GM20000 (cell line): ENCODE measurements at regions not wholly inside any gene's neighbourhood (a gene's known extent, or its start where the extent isn't known, plus 50 kb on each side); places are given as distances from the start of the nearest gene placed in this dataset.
A peak's percentile ranks its signal among the peaks of the same experiment; 100 is the strongest.
"Not testable (repeated sequence)": the region's sequence is repeated elsewhere in the genome, so short reads cannot be mapped to it uniquely, and the experiment has no call there.

Experiments used
- DNase-seq: peaks from one replicate; pipeline ENCODE4 v3.0.0; 2012; ENCODE audit warnings: low spot score
- TF ChIP-seq, protein P1 (sequence below): IDR thresholded peaks from 2 replicates; pipeline ENCODE4 v1.5.1; 2012; ENCODE audit warnings: mild to moderate bottlenecking, control low read depth; ENCODE audit errors: extremely low read depth, missing control alignments

DNA sequence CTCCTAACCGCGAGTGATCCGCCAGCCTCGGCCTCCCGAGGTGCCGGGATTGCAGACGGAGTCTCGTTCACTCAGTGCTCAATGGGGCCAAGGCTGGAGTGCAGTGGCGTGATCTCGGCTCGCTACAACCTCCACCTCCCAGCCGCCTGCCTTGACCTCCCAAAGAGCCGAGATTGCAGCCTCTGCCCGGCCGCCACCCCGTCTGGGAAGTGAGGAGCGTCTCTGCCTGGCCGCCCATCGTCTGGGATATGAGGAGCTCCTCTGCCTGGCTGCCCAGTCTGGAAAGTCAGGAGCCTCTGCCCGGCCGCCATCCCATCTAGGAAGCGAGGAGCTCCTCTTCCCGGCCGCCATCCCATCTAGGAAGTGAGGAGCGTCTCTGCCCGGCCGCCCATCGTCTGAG, 58.8 kb upstream of the ANKRD30BL start:
- DNase-seq, result not testable (repeated sequence)

DNA sequence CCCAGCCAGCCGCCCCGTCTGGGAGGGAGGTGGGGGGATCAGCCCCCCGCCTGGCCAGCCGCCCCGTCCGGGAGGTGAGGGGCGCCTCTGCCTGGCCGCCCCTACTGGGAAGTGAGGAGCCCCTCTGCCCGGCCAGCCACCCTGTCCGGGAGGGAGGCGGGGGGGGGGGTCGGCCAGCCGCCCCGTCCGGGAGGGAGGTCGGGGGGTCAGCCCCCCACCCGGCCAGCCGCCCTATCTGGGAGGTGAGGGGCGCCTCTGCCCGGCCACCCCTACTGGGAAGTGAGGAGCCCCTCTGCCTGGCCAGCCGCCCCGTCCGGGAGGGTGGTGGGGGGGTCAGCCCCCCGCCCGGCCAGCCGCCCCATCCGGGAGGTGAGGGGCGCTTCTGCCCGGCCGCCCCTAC, 60.1 kb upstream of the ANKRD30BL start:
- not testable (repeated sequence) for DNase-seq

DNA sequence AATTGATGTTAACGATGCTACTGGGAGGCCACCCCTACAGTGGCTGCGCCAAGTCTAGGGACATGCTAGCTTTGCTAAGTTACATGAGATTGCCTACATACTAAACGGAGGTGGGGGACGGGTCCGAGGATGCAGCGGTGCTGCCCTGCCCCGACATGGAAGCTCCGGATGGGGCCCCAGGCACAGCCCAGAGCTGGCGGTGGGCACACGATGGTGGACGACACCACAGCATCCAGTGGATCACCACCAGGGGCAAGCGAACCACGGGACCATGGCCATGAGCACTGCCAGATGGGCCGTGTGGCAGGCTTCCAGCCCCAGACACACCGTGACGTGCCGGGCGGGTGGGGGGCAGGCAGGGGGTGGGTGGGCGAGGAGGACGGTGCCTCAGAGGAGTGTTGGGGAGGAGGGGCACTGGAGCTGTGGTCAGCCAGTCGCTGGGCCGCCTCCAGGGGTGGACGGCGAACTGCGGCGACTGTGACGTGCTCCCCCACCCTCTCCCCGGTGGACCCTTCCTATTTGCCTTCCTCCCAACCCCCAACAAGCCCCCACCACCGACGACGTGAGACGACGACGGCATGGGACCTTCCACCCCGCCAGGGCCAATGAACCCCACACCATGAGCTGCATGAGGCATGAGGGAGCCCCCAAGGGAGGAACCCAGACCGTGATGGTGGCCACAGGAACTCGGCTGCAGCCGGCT, 90.6 kb upstream of the ANKRD30BL start:
- TF ChIP-seq, protein P1, sequence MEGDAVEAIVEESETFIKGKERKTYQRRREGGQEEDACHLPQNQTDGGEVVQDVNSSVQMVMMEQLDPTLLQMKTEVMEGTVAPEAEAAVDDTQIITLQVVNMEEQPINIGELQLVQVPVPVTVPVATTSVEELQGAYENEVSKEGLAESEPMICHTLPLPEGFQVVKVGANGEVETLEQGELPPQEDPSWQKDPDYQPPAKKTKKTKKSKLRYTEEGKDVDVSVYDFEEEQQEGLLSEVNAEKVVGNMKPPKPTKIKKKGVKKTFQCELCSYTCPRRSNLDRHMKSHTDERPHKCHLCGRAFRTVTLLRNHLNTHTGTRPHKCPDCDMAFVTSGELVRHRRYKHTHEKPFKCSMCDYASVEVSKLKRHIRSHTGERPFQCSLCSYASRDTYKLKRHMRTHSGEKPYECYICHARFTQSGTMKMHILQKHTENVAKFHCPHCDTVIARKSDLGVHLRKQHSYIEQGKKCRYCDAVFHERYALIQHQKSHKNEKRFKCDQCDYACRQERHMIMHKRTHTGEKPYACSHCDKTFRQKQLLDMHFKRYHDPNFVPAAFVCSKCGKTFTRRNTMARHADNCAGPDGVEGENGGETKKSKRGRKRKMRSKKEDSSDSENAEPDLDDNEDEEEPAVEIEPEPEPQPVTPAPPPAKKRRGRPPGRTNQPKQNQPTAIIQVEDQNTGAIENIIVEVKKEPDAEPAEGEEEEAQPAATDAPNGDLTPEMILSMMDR, result no peak
- DNase-seq, result no peak

DNA sequence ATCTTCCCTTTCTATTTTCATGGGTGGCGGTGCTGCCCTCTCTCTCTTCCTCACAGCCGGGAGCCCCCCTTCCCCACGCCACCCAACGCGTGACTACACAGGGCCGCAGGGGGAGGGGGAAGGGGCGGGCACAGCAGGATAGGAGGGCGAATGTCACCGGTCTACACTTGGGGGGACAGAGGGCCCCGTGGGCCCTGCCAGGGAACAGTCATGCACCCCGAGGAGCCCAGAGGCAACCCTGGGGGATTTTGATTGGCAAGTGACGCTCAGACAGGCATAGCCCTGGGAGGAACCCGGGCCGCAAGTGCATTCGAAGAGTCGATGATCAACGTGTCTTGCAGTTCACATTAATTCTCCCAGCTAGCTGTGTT, 91.1 kb upstream of the ANKRD30BL start:
- TF ChIP-seq, protein P1, result no peak
- no peak for DNase-seq

DNA sequence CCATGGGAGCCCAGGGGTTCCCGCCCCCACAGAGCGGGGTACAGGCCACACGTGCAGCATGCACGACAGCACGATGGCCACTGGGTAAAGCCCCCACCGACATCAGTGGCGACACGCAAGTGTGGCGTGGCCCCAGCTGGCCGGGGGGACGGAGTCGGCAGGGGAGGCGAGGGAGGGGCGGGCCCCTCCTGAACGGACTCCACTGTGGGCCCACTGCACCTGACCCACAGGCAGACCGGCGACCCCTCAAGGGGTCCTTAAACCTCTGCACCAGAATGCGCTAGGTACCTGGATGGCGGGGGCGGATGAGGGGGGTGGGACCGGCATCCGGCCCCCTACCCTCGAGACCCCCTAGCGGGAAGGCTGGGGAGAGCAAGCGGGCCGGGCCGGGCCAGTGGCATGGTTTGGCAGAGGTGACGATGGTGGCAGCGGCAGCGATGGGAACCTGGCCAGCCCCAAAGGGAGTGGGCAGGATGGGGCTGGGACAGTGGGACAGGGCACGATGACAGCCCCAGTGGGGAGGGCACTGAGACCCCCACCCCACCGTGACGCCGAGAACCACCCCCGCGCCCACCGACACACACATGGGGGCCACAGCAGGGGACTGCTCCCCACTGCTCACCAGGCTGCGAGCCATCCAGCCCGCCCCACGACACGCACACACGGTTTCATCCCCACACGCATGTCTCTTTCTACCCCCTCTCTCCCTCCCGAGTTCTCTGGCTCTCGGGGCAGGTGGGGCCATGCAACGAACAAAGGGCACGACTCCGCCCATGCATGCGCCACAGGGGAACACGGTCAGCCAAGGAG, 91.9 kb upstream of the ANKRD30BL start:
- DNase-seq, result no peak
- TF ChIP-seq, protein P1, result no peak

DNA sequence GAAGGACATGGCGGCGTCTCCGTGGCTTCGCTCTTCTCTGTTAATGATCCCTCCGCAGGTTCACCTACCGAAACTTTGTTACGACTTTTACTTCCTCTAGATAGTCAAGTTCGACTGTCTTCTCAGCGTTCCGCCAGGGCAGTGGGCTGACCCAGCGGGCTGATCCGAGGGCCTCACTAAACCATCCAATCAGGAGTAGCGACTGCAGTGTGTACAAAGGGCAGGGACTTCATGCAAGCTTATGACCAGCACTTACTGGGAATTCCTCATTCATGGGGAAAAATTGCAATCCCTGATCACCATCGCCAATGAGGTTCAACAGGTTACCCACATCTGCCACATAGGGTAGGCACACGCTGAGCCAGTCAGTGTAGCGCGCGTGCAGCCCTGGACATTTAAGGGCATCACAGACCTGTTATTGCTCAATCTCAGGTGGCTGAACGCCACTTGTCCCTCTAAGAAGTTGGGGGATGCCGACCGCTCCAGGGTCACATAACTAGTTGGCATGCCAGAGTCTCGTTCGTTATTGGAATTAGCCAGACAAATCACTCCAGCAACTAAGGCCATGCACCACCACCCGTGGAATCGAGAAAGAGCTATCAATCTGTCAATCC, 92.7 kb upstream of the ANKRD30BL start:
- not testable (repeated sequence) for DNase-seq

DNA sequence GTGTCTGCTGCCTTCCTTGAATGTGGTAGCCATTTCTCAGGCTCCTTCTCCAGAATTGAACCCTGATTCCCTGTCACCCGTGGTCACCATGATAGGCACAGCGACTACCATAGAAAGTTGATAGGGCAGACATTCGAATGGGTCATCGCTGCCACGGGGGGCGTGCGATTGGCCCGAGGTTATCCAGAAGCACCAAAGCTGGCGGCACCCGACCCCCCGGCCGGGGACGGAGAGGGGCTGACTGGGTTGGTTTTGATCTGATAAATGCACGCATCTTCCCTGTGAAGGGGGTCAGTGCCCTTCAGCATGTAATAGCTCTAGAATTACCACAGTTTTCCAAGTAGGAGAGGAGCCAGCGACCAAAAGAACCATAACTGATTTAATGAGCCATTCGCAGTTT, 94.0 kb upstream of the ANKRD30BL start:
- TF ChIP-seq, protein P1, result no peak
- no peak for DNase-seq

DNA sequence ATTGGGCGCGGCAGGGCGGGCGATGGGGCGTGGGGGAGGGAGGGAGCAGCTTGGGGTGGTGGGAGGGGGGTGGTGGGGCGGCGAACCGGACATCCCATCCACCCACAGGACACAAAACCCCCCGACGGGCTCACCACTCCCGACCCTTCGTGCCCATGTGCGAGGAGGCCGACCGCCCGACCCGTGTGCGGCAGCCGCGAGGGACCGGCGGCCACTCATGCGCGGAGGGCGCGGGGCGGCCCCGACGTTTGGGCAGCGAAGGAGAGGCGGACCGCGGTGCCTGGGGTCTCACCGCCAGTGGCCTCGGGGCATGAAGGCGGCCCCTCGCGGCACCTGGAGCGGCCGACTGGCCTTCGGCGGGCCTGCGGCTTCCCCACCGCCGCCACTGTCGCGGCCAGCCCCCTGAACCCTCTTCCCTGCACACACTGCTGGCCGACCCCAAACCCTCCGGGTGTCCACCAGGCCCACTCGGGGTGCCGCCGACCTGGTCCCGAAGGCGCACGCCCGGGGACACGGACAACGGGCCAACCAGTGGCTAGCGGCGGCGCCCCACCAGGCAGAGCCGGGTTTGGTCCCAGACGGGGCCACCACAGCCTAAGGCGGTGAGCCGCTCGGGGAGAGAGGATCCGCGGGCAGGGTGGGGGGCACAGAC, 94.6 kb upstream of the ANKRD30BL start:
- TF ChIP-seq, protein P1, result no peak
- DNase-seq, result peak; percentile 5

DNA sequence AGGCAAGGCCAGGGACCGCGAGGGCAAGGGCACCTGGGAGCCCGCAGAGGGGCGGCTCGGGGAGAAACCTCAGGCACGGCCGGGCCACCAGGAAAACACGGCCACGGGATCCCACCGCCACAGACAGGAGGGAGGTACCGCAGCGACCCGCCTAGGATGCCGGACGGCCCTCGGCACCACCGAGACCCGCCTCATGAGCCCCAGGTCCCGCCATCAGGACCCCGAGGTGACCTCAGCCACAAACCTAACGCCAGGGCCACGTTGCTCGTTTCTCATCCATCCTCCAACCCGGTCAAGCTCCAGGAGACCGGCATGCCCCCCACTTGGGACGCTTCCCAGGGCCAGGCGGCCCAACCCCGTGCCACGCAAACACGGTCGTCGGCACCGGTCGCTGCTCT, 95.2 kb upstream of the ANKRD30BL start:
- DNase-seq, result peak; percentile 5

DNA sequence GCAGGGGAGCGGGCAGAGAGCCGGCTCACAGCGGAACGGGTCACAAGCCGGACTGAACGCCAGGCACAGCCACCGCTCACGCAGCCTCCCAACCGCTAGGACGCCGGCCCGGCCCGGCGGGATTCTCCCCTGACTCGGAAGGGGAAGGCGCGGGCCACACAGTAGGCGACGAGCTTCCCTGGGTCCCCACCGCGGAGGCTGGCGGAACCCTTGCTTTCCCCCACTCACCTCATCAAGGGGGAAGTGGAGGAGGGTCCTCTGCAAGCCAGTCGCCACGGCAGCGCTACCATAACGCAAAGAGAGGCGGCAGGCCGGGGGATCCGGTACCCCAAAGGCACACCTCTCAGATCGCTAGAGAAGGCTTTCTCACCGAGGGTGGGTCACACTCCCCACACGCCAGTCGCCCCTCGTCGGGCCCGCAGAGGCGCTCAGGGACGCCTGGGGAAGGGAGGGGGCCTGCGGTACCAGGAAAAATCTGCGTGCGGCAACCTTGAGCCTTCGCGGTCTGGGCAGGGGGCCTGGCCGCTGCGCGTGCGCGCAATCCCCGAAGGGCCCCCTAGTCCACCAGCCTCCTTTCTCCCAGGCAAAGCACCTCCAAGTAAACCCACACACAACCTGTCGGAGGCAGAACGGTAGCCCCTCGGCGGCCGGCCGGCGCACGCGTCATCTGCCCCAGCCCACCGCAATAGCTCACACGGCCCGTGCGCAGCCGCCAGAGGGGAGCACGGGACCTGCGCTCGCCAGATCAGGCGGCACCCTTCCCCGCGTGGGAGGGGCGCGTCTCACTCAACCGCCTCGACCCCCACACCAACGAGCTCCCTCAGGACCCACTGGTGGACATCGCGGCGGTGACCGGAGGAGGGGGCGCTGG, 95.8 kb upstream of the ANKRD30BL start:
- not testable (repeated sequence) for DNase-seq

DNA sequence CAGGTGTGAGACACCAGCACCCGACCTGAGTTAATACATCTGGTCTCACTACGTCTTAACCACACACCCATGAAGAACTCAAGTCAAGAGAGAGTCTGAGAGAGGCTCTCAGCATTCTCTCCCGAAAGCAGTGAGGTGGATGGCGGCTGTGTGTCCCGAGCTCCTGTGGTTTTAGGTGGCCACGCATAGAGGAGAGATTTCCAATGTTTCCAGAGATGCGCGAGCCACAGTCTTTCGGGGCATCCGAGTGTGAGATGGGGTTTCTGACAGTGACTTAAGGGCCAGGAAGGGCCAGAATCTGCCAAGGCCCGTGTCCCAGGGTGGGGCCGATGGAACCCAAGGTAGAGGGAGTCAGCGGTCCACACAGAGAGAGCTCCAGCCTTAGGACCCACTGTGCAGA, 97.5 kb upstream of the ANKRD30BL start:
- DNase-seq, result not testable (repeated sequence)

DNA sequence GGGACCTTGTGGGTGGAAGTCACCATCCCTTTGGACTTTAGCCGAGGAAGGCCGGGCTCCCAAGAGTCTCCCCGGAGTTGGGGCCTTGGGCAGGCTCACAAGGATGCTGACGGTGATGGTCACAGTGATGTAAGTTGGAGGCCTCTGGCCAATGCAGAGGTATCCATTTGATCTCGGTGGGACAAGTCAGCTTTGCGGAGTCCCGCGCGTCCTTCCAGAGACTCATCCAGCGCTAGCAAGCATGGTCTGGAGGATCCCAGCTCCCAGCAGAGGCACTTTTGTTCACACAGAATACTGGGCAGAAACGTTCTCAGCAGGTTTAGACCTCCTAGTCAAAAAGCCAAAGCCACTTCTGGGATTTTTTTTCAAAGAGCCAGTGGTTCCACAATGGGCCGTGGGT, 103.8 kb upstream of the ANKRD30BL start:
- DNase-seq, result not testable (repeated sequence)
